ENCODE measurements at regions not wholly inside any gene's neighbourhood (a gene's known extent, or its start where the extent isn't known, plus 50 kb on each side); places are given as distances from the start of the nearest gene placed in this dataset.
"Not testable (repeated sequence)": the region's sequence is repeated elsewhere in the genome, so short reads cannot be mapped to it uniquely, and the experiment has no call there.

DNA sequence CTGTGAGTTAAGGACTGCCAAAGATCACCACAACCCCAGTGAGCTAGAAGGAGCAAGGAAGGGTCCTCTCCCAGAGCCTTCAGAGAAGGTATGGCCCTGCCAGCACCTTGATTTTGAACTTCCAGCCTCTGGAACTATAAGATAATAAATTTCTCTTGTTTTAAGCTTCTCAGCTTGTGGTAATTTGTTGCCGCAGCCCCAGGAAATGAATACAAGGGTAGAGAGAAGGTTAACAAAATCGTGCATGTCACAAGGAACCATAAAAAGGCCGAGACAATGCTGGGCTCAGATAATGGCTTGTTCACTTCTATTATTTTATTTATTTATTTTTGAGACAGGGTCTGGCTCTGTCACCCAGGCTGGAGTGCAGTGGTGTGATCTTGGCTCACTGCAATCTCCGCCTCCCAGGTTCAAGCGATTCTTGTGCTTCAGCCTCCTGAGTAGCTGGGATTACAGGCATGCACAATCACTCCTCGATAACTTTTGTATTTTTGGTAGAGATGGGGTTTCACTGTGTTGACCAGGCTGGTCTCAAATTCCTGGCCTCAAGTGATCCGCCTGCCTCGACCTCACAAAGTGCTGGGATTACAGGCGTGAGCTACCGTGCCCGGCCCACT lies 71.5 kb downstream of the WSB1 start:
- DNase-seq = not testable (repeated sequence)

DNA sequence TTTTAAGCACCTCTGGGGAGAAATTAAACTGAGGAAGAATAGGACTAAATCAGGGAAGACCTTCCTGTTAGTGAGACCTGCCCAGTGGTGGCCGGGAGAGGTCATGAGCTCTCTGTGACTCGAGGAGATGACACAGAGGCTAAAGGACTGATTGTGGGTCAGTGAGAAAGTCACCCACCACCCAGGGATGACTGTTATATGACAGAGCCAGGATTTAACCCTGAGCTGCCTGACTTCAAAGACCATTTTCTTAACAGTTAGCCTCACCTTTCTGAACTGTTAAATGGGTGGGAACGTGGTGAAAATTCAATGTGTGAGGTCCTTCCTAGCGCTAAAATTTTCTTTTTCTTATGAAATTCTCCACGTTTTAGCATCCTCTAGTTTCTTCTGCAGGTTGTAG lies 72.5 kb downstream of the WSB1 start:
- no peak for DNase-seq

- no peak for DNase-seq
These were observed 73.4 kb downstream of the WSB1 start for GRCh38 chr17:27367121-27367981.

GRCh38 chr17:27368151-27368795 lies 74.4 kb downstream of the WSB1 start:
- DNase-seq = no peak

DNA sequence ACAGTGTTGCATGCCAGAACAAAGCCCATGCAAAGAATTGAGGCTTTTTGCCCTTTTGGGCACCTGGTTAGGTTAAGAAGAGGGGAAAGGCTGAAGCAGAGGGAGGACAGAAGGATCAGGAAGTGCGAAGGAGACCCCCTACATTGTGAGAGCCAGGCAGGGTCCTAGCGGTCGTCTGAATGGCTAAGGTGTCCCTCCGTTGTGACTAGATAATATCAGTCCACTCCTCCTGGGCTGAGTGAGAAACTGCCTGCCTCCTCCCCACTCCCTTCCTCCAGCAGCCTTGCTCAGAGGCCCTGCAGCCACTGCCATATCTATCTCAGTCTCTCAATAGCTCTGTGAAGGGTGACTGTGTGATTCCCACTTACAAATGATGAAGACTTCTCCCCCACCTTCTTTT lies 75.1 kb downstream of the WSB1 start:
- DNase-seq = no peak

GRCh38 chr17:27370776-27371175 lies 76.9 kb downstream of the WSB1 start:
- DNase-seq = no peak

DNA sequence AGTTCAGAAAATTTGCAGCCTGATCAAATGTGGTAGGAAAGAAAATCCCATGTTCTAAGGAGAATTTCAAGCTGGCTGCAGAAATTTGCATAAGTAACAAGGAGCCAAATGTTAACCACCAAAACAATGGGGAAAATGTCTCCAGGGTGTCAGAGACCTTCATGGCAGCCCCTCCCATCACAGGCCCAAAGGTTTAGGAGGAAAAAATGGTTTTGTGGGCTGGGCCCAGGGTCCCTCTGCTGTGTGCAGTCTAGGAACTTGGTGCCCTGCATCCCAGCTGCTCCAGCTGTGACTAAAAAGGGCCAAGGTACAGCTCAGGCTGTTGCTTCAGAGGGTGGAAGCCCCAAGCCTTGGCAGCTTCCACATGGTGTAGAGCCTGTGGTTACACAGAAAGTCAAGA lies 79.8 kb downstream of the WSB1 start:
- not testable (repeated sequence) for DNase-seq

DNA sequence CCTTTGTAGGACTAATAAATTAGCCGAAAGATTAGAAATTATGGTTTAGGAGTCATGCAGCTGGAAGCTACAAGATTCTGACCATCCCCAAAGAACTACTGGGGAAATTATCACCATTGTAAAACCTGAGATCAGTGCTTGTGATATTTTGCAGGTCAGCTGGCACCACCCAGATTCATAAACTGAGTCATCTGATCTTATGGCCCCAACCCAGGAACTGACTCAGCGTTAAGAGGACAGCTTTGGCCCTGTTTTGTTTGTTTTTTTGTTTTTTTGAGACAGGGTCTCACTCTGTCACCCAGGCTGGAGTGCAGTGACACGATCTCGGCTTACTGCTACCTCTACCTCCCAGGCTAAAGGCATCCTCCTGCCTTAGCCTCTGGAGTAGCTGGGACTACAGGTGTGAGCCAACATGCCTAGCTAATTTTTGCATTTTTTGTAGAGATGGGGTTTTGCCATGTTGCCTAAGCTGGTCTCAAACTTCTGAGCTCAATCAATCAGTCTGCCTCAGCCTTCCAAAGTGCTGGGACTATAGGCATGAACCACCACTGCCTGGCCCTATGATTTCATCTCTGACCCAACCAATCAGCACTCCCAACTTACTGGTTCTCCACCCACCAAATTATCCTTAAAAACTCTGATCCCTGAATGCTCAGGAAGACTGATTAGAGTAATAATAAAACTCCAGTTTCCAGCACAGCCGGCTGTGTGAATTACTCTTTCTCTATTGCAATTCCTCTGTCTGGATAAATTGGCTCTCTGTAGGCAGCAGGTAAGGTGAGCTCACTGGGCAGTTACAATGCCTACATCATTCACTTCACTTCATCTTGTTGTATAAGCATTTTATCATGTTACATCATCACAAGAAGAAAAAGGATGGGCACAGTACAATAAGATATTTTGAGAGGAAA lies 79.4 kb upstream of the KSR1 start:
- no peak for DNase-seq

- no peak for DNase-seq
These were observed 77.6 kb upstream of the KSR1 start for GRCh38 chr17:27378482-27379175.

- no peak for DNase-seq
These were observed 76.2 kb upstream of the KSR1 start for GRCh38 chr17:27379888-27380533.

DNA sequence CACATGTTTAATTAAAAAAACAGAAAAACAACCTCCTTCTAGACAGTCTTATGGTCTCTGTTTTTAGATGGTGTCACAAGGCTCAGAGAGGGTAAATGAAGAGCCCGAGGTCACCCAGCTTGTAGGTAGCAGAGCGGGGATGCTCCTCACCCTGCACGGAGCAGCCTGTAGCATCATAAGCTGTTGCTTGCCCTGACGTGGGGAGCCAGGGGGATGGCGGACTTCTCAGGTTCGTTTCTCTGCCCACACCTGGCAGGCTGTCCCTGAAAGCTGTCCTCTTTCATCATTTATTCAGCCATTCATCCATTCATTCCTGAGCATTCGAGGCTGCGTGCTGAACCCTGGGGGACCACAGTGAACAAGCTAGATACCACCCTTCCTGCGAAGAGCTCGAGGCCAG lies 75.7 kb upstream of the KSR1 start:
- no peak for DNase-seq

- peak; percentile 78 for DNase-seq
These were observed 75.2 kb upstream of the KSR1 start for GRCh38 chr17:27381007-27381501.

DNA sequence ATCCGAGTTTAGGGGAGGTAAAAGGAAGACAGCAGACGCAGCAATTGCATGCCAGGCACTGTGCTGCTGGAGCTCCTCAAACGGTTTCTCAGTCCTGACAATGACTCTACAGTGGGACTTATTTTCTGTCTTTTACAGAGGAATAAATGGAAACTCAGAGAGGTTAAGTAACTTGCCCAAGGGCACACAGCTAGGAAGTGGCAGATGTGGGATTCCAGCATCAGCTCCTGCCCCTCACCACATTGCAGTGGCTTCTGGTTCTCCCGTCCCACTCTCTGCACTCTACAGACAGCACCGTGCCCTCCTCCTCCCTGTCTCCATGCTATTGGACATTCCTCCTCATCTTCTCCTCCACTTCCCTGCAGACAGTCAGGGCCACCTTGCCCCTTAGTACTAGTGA lies 74.2 kb upstream of the KSR1 start:
- DNase-seq = no peak

- no peak for DNase-seq
These were observed 72.0 kb upstream of the KSR1 start for GRCh38 chr17:27384261-27384701.

DNA sequence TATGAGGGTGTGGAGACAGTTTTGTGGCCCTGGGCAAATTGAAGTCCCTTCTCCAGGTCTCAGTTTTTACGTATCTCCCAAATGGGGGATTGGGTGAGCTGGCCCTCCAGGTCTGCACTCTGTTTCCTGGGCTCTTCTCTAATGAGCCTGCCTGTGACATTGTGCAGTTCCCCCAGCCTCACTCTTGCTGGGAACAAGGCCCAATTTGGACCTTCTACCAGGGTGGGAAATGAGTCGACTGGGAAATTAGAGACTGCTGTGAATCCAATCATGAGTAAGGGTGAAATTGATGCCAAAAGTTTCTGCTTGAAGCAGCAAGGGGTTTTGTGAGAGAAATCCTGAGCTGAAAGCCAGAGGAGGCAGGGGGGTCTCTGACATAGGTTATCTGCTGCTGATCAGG lies 71.5 kb upstream of the KSR1 start:
- no peak for DNase-seq

DNA sequence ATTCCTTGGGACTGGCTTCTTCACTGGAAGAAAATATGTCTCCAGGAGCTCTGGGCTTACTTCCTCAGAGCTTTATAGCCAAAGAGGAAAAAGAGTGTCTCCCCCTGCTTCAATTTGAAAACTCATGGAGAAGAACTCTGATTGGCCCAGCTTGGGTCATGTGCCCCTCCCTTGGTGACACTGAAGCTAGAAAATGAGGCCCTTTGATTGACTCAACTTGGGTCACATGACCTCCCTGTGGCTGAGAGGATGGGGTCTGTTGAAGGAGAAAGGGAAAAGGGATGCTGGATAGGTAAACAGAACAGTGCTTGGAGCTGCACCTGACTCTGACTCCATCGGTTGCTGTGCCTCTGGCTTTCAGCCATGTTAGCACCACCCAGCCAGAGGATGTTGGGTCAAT lies 70.6 kb upstream of the KSR1 start:
- DNase-seq = no peak

- no peak for DNase-seq
These were observed 69.8 kb upstream of the KSR1 start for GRCh38 chr17:27386206-27387075.

GRCh38 chr17:27389542-27390140 lies 66.6 kb upstream of the KSR1 start:
- DNase-seq = no peak

DNA sequence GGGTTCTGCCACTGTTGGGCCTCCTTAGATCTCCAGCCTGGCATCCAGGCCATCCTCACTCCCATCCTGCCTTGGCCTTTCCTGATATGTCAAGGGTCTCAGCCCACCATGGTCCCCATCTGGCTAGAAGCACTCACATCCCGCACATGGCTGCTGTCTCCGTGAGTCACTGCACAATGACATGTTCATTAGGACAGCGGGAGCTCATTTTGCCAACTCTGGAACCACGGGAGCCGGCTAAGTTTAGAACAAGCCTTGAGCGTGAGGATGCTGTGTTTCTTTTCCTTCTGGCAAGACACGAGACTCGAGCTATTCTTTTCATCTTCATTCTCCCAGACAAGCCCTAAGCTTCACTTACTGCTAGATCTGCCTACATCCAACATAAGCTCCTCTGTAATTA lies 65.7 kb upstream of the KSR1 start:
- DNase-seq = no peak

GRCh38 chr17:27391427-27391826 lies 64.8 kb upstream of the KSR1 start:
- DNase-seq = no peak

All from CD4-positive, alpha-beta T cell treated with Interleukin-12 subunit alpha and Interleukin-12 subunit beta, for 1 hour (primary cell).